HG02678 (cell line): ENCODE measurements at regions not wholly inside any gene's neighbourhood (a gene's known extent, or its start where the extent isn't known, plus 50 kb on each side); places are given as distances from the start of the nearest gene placed in this dataset.

Source experiments
- ATAC-seq: cut with Tn5 transposase; IDR thresholded peaks from one replicate; pipeline ENCODE4 v1.9.1; 2021; ENCODE audit warnings: mild to moderate bottlenecking, moderate library complexity; ENCODE audit not compliant: unreplicated experiment

DNA sequence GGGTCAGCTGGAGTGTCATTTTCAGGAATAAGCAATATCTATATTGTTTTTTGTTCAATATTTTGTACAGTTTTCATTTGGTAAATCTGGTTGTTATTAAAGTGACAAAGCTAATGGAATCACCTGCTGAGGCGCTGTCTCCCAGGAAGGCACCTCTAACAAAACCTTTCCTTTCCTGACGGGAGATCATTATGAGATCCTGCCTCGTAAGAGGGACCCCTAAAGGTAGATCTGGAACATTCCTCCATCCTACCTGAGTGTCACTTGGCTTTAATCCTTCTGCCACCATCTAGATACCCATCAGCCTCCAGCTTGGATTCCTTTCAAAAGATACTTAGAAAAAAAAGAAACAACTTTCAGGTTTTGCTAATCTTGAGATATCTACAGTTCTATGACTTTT, 157.7 kb downstream of the FAT3 start:
- no peak for ATAC-seq

DNA sequence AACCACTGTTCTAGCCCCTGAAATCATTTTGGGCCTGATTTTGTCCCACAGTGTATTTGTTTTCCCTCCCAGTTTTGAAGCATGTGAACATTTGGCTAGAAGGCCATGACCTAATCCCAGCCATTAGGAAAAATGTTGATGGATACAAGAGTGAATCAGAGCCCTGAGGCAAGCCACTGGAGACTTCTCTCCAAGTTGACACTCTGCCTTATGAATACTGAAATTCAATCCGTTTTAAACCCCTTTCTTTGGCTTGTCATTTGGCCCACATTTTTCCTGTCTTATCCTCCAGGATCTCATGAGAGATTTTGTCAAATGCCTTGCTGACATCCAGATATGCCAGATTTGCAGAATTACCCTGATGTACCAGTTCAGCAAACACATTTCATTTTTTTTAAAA, 158.8 kb downstream of the FAT3 start:
- no peak for ATAC-seq

DNA sequence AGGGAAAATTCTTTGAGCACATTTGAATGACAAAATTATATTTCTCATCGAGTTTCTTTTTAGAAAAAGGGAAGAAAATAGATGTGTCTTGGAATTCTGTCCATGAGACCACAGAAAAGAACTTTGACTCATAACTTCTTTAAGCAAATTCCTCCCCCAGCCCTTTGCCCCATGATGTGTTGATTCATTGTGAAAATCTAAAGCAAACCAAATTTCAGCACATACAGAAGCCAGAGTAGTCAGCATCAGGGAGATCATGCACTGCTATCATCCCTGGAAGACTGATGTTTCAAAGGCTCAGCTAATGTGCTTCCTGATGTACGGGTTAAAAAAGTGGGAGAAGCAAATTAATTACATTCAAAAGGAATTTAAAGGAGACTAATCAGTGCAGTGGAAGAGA, 159.7 kb downstream of the FAT3 start:
- ATAC-seq, result no peak

DNA sequence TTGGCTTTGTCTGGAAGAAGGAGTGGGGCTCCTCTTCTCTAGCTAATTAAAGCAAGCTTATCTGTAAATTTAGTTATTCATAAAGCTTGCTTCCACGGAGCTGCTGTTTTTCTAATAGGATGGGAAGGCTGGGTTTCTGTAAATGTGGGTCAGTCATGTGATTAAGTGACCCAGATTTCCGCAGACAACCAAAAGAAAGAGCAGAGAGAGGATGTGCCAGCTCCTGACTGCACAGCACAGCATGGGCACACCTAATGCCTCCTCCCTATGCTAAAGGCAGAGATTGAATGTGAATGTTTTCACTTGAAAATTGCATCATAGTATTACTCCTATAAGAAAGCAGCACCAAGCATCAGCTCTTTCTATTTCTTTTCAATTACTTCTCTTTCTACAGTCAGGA, 160.2 kb downstream of the FAT3 start:
- ATAC-seq, result no peak

DNA sequence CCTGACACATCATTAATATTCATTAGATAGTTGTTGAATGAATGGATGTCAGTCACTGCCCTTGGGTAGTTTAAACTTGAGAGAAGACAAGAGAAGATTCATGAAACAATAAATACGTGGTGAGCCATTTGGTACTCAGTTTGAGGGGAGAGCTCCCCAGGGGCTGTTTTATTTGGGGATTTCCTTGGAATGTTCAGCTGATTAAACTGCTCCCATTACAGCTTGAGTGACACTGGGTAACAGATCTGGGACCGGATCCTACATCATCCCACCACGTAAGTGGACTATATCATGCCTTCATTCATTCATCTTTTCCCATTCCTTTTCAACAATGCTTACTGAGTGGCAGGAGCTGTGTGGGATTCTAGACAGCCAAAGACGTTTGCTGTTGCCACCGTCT, 162.0 kb downstream of the FAT3 start:
- no peak for ATAC-seq

DNA sequence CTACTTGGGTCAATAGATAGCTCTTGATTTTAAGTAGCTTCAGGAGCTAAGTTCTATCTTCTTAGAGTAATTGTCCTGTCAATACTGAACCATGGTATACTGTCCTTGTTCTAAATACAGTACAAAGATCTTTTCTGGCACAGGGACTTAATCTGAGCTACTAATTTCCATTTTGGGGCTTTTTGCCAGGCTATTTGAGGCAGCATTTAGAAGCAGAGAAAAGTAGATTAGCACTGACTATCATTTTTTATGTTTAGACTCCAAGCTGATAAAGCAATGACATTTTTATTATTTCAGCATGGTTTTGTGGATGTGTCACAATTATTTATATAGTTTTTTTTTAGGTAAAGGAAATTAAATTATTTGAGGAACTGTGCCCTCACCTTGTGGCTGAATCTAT, 163.2 kb downstream of the FAT3 start:
- no peak for ATAC-seq

DNA sequence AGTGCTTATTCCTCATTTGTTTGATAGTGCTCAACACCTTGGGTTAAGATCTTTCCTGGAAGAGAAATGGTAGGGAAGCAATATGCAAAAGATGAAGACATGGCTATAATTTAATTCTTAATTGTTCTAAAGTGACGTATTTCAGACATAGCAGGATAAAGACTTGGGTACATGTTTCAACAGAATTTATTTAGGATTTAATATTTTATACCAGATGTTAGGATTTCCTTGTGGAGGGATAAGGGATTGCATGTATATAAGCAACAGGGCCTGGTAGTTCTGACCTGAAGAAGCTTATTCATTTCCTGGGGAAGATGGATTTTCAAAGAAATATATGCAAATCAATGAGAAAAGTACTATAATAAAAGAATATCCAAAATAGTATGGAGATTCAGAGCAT, 163.8 kb downstream of the FAT3 start:
- ATAC-seq, result no peak

DNA sequence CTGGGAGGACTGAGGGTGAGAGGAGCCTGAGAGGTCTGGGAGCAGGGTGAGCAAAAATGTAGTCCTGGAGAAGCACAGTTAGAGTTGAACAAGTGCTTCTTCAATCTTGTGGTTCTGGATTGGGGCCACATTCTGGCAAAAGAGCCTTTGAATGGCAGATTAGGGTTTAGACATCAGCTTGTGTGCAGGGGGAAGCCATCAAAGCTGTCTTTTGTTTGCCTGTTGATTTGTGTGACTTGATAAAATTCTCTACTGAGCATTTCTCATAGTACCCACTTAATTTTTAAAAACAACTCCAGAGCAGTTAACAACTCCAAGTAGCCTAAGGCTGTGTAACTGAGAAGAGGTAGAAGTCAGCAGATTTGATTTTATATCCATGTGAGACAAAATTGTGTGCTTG, 166.2 kb downstream of the FAT3 start:
- ATAC-seq, result no peak

DNA sequence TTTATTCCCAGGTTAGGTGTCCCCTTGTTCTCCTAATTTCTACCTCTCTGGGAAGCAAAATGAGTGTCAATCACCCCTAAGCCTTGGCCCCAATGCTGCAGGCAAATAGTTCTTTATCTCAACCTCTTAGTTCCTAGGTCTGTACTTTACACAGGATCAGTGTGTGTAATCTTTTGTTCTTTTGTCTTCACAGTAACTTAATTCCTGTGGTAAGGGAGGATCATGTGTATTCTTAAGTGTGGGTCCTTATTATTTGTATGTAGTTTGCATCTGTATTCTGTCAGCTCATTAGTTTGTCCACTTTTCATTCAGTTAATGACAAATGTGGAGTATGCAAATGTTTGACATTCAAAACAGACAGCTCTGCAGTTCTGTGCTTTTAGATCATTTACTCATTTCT, 166.7 kb downstream of the FAT3 start:
- ATAC-seq, result no peak

DNA sequence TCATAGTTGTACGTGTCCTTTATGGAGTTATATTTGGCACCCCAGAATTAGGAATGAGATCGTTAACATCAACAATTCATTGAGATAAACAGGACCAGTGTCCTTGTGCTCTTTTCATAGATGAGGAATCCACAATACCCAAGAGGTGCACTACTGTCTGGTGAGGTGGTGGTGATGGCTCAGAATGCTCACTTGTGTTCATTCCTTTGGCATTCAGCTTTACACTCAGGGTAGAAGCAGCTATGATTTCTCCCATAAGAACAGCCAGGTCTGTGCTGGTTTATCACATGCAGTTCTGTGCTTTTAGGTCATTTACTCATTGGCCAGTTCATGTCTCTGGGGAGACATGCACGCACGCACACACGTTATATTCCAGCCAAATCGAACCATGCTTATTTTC, 167.2 kb downstream of the FAT3 start:
- ATAC-seq, result no peak

DNA sequence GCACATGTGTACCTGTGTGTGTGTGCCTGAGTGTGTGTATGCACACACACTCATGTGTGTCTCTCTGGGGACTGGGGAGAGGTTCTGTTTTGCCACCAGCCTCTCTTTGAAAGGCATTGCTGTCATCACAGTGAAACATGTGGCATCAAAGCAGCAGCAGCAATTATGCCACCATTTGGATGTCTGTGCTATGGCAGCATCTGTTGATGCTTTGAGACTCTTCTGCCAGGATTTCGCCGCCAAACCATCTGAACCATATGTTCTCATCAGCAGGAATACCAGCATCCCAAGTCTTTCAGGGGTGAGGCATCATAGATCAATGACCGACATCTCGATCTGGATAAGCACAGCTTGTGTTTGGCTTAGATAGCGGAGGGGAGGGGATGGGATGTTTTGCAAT, 168.6 kb downstream of the FAT3 start:
- no peak for ATAC-seq

DNA sequence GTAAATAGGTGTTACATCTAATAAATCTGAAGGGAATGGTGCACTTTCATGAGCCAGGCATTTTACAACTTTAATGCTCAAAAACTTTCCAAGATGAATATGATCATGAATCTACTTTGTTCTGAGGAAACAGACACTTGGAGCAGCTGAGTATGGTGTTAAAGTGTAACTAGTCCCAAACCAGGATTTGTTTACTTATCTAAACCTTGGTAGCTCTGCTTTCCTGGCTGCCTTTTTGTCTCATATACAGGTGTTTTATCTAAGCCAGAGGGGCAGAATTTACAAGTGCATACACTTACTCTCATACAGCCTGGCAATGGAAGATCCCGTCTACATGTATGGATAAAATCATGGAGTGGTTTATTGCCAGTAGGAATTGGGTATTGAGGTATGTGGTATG, 171.5 kb downstream of the FAT3 start:
- ATAC-seq, result no peak

DNA sequence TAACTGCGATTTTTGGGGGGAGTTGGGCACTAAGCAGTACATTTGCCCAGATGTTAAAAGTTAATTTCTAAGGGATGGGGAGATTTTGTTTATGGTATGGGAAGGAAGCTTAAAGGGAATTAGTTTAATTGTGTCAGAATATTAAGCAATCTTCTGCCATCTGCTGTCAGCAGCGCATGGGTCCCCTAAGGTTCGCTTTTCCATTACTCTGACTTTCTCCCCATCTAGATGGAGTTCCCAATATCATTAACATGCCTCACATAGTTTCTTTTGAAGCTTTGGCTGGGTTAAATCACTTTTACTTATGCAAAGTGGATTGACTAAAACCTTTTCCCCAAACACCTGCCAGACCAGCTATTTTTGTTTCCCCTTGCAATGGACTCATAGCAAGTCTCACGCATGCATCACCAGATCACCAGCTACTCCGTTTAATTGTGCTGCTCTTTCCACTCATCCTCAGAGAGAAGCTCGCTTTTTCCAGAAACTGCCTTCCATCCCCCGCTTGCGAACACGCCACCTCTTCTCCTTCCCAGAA, 172.7 kb downstream of the FAT3 start:
- ATAC-seq, result no peak

DNA sequence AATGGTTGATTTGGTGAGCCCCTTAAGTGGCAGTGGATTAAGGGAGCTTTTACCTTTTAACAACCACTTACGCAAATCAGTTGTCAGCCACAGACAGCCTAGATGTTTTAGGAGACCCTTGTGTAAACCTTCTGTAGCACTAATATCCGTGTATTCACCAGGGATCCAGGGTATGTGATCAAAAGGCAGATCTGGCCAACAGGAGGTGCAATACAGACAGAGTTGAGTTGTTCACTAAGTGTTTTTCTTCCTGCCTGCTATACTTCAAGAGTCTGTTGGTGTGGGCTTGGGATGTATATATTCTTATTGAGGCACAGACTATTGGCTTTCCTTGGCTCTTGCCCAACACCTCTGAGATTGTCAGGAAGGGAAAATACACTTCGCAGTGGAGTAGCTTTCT, 175.1 kb downstream of the FAT3 start:
- no peak for ATAC-seq

DNA sequence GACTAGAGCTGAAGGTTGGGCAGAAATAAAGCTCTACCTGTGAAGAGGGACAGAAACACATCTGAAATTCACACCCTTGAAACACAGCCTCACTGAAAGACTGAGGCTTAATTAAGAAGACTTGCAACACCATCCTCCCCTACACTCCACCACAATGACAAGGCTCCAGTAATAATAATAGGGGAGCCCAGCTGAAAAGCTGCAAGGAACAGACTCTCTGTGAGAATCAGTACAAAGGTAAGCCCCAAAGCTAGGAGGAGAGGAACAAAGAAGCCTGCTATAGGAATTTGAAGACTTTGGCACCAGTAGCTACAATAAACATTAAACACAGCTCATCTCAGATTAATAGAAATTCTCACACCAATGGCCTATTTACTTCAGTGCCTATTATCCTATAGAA, 176.9 kb downstream of the FAT3 start:
- ATAC-seq, result no peak

DNA sequence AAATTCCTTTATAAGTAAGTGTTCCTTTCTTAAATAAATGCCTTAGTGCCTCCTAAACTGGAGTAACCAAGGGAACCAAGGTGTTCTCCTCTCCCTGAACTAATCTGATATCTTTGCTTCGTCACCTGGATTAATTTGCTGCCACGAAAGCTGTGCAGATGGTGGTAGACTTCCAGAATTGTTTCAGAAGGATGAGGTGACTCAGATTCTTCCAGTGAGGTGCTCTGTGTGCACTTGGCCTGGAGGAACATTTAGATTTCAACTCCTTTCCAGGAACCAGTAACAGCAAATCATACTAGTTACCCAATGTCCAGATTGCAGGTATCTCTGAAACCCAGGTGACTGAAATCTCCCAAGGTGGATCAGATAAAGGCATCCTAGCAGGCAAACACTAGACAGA, 181.9 kb downstream of the FAT3 start:
- no peak for ATAC-seq

DNA sequence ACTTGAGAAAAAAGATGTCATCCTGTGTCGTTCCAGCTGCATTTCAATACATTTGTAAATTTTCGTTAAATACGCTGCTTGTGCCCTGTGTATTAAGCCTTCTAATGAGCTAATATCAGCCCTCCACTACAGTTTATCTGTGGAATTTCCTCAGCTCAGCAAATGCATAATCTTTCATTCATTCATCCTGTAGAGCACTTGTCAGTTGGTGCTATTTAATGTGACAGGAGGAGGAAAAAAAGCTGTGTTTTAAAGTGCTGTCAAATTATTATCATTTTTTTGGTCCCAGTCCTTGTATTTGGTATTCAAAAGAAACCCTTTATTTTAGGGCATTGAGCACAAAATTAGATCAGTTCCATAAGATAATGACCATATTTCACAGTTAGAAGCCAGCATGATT, 184.7 kb downstream of the FAT3 start:
- no peak for ATAC-seq

DNA sequence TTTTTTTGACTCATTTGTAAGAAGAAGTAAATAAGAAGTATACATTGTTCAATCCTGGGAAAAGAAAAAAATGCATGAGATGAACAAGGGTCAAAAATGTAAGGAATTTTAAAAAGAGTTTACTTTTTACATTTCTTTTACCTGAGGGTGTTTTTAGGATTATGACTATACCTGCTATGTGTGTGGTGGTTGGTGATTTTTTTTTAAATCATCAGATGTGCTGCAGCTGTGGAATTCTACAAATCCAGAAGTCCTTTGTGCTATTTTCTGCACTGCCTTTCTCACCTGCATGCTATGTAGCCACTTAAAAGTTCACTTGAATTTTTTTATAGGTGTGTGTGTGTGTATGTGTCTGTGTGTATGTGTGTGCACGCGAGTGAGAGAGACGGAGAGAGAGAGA, 185.3 kb downstream of the FAT3 start:
- ATAC-seq, result no peak

DNA sequence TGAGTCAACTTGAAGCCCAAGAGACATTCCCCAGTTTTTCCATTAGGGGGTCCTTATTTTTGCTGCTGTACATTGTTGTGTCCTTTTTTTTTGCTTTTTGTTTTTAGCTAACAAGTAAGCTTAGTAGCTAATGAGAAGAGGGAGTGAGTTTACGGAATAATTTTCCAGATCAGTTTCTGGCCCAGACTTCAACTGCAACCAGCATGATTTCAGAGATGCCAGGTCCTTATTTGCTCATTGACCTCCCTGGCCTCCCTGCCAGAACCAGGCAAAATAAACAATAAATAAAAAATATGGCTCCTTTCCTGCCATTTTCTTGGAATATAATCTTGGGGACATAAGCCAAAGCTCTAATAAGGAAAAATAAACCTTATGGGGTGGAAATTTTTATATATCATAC, 185.9 kb downstream of the FAT3 start:
- no peak for ATAC-seq

DNA sequence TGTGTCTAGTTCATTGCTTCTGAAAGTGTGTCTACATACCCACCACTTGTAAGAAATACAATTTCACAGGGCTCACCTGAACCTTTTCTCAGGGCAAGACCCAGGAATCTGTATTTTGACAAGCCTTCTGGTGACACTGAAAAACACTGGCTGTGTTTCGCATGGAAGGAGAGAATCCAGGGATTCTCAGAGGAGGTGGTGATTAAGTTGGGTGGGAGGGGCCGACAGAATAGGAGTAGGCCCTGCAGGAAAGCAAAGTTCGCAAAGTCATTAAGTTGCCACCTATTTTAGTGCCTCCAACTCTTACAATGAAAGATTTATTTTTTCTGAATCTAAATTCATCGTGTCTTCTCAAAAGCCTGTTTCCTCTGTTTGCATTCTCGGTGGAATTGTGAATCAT, 186.8 kb downstream of the FAT3 start:
- ATAC-seq, result no peak

DNA sequence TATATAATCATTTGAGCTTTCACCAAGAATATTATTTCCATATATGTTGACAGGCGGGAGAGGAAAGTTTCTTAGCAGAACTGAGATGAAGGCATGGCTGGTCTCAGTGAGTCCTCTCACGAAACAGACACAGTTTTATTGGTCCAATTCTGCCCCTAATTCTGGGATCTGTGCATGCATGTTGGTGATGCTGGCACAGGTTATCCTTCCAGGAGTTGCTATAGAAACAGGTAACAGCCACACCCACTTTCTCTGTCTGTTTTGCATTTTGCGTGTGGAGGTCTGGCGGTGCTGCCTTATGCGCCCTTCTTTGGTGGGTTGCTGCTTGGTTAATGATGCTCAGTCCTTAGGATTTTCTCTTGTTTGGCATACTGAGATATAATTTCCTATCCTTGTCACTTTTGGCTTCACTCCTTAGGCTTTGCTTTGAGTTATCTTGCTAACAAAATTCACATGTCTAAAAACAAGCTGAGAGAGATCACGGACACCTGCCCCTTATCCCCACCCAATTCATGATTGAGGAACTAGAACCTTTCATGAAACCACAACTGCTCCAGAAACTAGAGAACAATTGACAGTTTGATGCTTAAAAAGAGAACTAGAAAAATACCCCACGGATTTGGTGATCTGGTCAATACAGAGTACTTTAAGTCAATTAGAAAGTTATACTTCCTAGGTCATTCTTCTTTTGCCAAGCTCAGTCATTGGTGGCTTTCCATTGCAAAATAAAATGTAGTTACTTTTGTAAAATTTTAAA, 189.3 kb downstream of the FAT3 start:
- ATAC-seq, result peak; percentile 70

DNA sequence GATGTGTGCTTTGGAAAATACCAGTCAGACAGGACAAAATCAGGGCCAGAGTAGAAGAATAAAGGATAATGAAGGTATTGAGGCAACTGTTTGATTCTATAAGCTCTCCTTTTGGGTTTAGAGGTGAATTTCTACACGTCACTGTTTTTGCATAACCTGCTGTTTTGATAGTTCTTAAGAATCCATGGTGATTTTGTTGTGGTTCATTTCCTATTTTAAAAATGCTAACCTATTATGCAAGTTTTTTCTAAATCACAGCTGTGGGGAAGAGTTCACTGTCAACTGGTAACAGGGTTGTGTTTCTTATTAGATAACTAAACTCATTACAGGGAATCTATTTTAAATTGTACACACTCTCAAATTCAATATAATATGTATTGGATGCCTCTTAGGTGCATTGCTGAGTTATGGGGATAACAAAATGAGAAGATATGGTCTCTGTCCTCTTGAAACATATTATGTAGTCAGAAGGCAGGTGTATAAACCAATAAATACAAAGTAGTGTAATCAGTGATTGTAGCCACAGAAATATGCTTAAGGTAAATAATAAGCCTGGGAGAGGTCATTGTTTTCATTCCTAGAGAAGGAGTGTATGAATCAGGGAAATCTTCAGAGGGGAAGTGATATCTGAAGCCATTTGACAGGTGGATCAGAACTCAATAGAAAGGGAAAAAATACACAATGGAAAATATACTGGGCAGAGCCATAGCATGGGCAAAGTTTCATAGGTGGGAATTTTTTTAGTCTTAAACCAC, 192.5 kb downstream of the FAT3 start:
- ATAC-seq, result no peak
